NB4 (cell line): ENCODE measurements at regions not wholly inside any gene's neighbourhood (a gene's known extent, or its start where the extent isn't known, plus 50 kb on each side); places are given as distances from the start of the nearest gene placed in this dataset.

Source experiments
- MAX ChIP-seq: IDR thresholded peaks from 2 replicates; pipeline ENCODE4 v1.6.1; 2011; ENCODE audit warnings: low read depth, low read length
- POLR2A ChIP-seq: IDR thresholded peaks from 2 replicates; pipeline ENCODE4 v1.6.1; 2011; ENCODE audit warnings: mild to moderate bottlenecking; ENCODE audit not compliant: insufficient read length; ENCODE audit errors: extremely low read depth
- TF ChIP-seq, protein P1 (sequence below): IDR thresholded peaks from one replicate; pipeline ENCODE4 v1.5.1; 2012; ENCODE audit warnings: low read depth, low read length

- TF ChIP-seq, protein P1, sequence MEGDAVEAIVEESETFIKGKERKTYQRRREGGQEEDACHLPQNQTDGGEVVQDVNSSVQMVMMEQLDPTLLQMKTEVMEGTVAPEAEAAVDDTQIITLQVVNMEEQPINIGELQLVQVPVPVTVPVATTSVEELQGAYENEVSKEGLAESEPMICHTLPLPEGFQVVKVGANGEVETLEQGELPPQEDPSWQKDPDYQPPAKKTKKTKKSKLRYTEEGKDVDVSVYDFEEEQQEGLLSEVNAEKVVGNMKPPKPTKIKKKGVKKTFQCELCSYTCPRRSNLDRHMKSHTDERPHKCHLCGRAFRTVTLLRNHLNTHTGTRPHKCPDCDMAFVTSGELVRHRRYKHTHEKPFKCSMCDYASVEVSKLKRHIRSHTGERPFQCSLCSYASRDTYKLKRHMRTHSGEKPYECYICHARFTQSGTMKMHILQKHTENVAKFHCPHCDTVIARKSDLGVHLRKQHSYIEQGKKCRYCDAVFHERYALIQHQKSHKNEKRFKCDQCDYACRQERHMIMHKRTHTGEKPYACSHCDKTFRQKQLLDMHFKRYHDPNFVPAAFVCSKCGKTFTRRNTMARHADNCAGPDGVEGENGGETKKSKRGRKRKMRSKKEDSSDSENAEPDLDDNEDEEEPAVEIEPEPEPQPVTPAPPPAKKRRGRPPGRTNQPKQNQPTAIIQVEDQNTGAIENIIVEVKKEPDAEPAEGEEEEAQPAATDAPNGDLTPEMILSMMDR: no peak
- TF ChIP-seq POLR2A: no peak
- no peak for TF ChIP-seq MAX
Observed at GRCh38 chr5:117380316-117380715, 805.7 kb upstream of the SEMA6A start.
